ENCODE measurements at regions not wholly inside any gene's neighbourhood (a gene's known extent, or its start where the extent isn't known, plus 50 kb on each side); places are given as distances from the start of the nearest gene placed in this dataset.

GRCh38 chr2:221075203-221075602, 496.9 kb downstream of the EPHA4 start:
- Histone ChIP-seq H3K4me1 (ENCODE audit: insufficient read depth, low read length) (no peaks in the 10 kb centered on the region), H3K9me3 (ENCODE audit: low read depth, low read length) (no peaks in the 10 kb centered on the region), H3K4me3 (ENCODE audit: insufficient read depth, low read length) (no peak overlapping the region), H4K20me1 (ENCODE audit: insufficient read depth, low read length) (no peaks in the 10 kb centered on the region), H3K4me2 (ENCODE audit: insufficient read depth, low read length) (no peak overlapping the region), H3K79me2 (ENCODE audit: insufficient read depth, low read length) (no peaks in the 10 kb centered on the region), H3K27ac (ENCODE audit: low read depth, low read length) (no peak overlapping the region), H3K27me3 (ENCODE audit: insufficient read depth, low read length) (no peaks in the 10 kb centered on the region), H2AFZ (ENCODE audit: low read length) (no peak overlapping the region), H3K36me3 (ENCODE audit: insufficient read depth, low read length) (no peaks in the 10 kb centered on the region)
- DNase-seq (ENCODE audit: insufficient read length, low spot score, missing footprints), result no peak
- TF ChIP-seq CTCF (IDR thresholded peaks at IDR 0.05; ENCODE audit: extremely low read depth, low read depth, low read length), result no peak

DNA sequence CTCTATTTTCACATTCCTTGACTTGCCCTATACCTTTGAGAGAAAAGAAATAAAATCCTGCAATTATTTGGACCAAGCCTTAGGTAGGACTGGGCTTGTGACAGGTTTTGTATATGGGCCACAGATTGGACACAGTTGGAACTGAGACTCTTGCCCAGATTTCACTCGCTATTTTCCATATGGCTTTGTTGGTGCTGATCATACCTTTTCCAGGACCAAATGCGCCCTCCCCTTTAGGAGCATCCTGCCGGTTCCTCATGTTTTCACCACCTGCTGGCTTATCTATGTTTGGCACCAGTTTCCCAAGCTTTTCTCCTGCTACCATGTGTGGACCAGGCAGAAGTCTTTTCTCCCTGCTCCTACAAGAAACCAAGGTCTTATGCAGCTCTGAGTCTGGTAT, 494.9 kb downstream of the EPHA4 start:
- H3K4me1 ChIP-seq (ENCODE audit: insufficient read depth, low read length), result no peaks in the 10 kb centered on the region
- no peaks in the 10 kb centered on the region for H3K9me3 ChIP-seq (ENCODE audit: low read depth, low read length)
- H3K36me3 ChIP-seq (ENCODE audit: insufficient read depth, low read length), result no peaks in the 10 kb centered on the region
- no peaks in the 10 kb centered on the region for H3K79me2 ChIP-seq (ENCODE audit: insufficient read depth, low read length)
- TF ChIP-seq CTCF (IDR thresholded peaks at IDR 0.05; ENCODE audit: extremely low read depth, low read depth, low read length), result no peak
- no peak for DNase-seq (ENCODE audit: insufficient read length, low spot score, missing footprints)
- H3K4me2 ChIP-seq (ENCODE audit: insufficient read depth, low read length), result no peak overlapping the region
- no peaks in the 10 kb centered on the region for H4K20me1 ChIP-seq (ENCODE audit: insufficient read depth, low read length)
- H3K27ac ChIP-seq (ENCODE audit: low read depth, low read length), result no peak overlapping the region
- H2AFZ ChIP-seq (ENCODE audit: low read length), result no peak overlapping the region
- no peaks in the 10 kb centered on the region for H3K27me3 ChIP-seq (ENCODE audit: insufficient read depth, low read length)
- no peak overlapping the region for H3K4me3 ChIP-seq (ENCODE audit: insufficient read depth, low read length)

DNA sequence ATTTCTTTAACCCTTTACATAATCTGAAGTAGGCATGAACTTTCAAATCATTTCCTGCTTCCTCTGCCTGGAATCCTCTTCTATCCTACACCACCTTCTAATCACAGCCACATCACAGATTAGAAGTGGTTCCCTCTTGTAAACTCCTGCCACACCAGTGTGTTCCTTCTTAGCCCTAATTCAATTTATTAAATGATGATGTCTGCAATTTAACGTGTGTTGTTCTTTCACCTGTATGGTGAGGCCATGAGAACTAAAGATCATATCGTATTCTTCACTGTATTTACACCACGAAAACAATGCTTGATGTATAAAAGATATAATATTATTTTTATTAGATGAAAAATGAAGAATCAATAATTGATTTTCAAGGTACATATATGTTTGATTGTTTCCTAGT, 494.3 kb downstream of the EPHA4 start:
- no peak for TF ChIP-seq CTCF (IDR thresholded peaks at IDR 0.05; ENCODE audit: extremely low read depth, low read depth, low read length)
- Histone ChIP-seq H3K27ac (ENCODE audit: low read depth, low read length) (no peak overlapping the region), H3K4me1 (ENCODE audit: insufficient read depth, low read length) (no peaks in the 10 kb centered on the region), H3K4me2 (ENCODE audit: insufficient read depth, low read length) (no peak overlapping the region), H3K79me2 (ENCODE audit: insufficient read depth, low read length) (no peaks in the 10 kb centered on the region), H3K4me3 (ENCODE audit: insufficient read depth, low read length) (no peak overlapping the region), H3K27me3 (ENCODE audit: insufficient read depth, low read length) (no peaks in the 10 kb centered on the region), H3K36me3 (ENCODE audit: insufficient read depth, low read length) (no peaks in the 10 kb centered on the region), H2AFZ (ENCODE audit: low read length) (no peak overlapping the region), H4K20me1 (ENCODE audit: insufficient read depth, low read length) (no peaks in the 10 kb centered on the region), H3K9me3 (ENCODE audit: low read depth, low read length) (no peaks in the 10 kb centered on the region)
- no peak for DNase-seq (ENCODE audit: insufficient read length, low spot score, missing footprints)

DNA sequence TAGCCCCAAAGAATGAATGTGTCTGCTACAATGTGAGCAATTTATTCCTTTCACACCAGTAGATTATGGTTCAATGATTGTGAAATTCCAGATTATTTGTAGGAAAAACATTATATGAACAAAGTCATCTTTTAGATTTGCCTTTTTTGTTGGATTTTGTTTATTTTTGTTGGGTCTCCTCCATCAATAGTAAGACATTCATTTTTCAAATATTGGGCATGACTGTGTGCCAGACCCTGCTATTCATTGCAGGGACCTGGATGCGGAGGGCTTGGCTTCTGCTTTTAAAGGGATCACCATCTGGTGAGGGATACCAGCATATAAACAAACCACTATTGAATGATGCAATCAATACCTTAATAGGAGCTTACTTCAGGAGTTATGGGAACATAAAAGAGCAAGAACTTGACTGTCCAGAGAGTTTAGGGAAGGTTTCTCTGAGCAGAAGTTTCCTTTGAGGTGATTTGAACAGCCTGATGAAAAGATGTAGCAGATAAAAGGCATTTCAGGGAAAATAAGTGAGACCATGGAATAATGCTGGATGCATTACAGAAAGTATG, 486.7 kb downstream of the EPHA4 start:
- no peaks in the 10 kb centered on the region for H3K36me3 ChIP-seq (ENCODE audit: insufficient read depth, low read length)
- H3K79me2 ChIP-seq (ENCODE audit: insufficient read depth, low read length), result no peaks in the 10 kb centered on the region
- no peaks in the 10 kb centered on the region for H3K27me3 ChIP-seq (ENCODE audit: insufficient read depth, low read length)
- no peak overlapping the region for H2AFZ ChIP-seq (ENCODE audit: low read length)
- no peak overlapping the region for H3K4me3 ChIP-seq (ENCODE audit: insufficient read depth, low read length)
- no peaks in the 10 kb centered on the region for H4K20me1 ChIP-seq (ENCODE audit: insufficient read depth, low read length)
- no peak for DNase-seq (ENCODE audit: insufficient read length, low spot score, missing footprints)
- H3K9me3 ChIP-seq (ENCODE audit: low read depth, low read length), result no peaks in the 10 kb centered on the region
- no peaks in the 10 kb centered on the region for H3K4me1 ChIP-seq (ENCODE audit: insufficient read depth, low read length)
- no peak overlapping the region for H3K4me2 ChIP-seq (ENCODE audit: insufficient read depth, low read length)
- no peak overlapping the region for H3K27ac ChIP-seq (ENCODE audit: low read depth, low read length)
- no peak for TF ChIP-seq CTCF (IDR thresholded peaks at IDR 0.05; ENCODE audit: extremely low read depth, low read depth, low read length)
